DMS53 (cell line): ENCODE measurements at regions not wholly inside any gene's neighbourhood (a gene's known extent, or its start where the extent isn't known, plus 50 kb on each side); places are given as distances from the start of the nearest gene placed in this dataset.

Experiments
- DNase-seq: peaks from one replicate; lab custom pipeline; 2025; lab: John Stamatoyannopoulos, UW

DNA sequence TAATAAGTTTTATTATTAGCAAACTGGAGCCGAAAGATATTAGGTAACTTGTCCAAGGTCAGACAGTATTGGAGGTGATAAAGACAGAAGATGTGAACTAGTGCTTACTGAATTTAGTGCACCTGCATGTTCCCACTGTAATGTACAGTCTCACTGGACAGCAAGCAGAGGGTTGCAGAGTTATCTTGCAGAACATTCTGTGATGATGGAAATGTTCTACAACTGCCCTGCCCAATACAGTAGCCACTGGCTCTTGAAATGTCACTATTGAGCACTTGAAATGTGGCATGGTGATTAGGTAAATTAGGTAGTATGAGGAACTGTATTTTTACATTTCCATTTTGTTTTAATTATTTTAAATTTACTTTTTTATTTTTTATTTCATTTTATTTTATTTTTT is 356.6 kb downstream of the EPHA4 start:
- no peak for DNase-seq

DNA sequence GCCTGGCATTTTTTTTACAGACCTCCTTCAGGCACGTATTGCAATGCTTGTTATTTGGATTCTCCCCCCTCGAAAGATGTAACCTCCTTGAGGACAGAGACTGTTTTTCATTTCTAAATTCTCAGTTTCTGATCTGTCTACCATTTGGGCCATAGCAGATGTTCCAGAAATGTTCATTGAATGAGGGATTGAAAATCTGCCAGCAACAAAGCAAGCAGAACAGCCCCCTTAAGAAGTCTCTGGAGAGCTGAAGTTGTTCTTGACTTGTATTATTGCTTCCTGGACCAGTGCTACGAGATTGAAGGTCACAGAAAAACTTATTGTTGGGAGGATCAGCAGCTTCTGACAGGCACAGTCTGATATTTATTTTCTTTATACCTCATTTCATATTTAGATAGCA is 355.5 kb downstream of the EPHA4 start:
- DNase-seq: no peak

DNA sequence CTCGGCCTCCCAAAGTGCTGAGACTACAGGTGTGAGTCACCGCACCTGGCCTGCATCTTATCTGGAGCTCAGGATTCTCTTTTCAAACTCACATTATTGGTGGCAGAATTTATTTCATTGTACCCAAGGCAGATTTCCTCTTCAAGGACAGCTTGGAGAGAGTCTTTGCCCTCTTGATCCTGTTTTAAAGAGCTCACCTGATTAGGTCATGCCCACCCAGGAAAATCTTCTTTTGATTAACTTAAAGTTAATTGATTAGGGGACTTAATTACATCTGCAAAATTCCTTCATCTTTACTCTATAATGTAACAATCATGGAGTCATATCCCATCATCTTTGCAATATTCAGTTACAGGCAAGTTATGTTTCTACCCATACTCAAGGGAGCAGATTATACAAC is 346.4 kb downstream of the EPHA4 start:
- no peak for DNase-seq

DNA sequence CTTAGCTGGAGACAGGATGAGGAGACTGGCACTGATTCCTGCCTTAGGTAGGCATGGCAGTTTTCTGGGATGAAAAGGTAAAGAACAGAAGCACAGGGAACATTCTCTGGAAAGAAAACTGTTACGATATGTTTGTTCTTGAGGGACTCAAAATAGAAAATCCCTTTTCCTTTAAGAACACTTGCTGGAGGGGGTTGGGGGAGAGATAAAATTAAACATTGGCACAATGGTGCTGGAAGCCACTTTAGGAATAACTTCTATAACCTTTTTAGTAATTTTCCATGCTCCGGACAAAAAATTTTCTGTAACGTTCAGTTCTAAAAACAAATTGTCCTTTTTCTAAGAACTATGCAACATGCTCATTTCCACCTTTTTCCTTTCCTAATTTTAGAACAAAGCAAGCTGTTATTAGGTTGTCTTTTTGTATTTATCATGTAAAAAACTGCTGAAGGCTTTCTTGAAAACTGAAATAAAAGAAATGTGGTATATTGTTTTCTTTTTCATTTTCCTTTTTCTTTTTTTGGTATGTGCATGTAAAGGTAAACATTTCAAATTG is 343.8 kb downstream of the EPHA4 start:
- no peak for DNase-seq

DNA sequence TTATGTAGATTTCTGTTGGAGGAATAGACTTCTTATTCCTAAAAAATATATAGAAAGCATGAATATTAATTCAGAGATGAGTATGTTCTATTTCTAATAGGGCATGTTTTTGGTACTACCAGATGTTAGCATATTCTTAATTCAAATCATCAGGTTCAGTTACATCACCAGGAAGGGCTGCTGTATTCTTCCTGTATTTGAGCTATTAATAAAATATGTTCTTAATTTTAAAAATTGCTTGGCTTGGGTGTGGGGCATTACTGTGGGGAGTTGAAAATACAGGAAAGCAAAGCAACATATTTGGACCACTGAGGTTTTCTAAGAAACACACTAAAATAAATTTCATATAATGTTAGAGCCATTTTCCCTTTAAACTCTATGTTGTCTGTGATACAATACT is 343.0 kb downstream of the EPHA4 start:
- DNase-seq: no peak

DNA sequence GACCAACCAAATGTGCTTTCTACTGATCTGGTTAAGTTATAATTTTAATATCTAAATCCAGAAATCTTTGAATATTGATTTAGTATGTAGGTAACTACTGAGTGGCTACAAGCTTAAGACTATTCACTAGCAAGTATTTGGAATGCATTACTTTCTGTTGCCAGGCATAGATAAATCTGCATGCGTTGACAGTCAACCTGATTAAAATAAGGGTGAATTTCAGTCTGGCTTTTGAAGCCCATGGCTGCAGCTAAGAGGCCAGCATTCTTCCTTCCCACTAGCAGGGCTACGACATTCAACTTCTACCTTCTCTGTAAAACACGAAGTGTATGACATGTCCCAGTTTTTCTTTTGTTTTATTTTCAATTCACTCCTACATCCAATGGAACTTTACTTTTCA is 340.6 kb downstream of the EPHA4 start:
- DNase-seq: no peak

DNA sequence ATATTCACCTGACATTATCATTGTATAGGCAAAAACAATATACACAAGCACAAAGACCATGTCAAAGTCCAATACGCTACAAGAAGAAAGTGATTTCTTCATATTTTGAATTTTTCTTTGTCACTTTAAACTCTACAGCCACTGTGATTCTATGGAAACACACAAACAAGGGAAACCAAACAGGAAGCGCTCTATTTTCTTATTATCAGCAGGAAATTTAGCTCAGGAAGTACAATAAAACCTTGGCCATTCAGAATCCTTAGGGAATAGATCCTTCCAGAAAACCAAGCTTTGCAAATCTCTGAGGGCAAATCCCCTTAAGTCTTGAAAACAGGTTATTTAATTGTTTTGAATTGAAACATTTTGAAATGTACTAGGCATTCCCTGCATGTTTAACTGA is 336.2 kb downstream of the EPHA4 start:
- no peak for DNase-seq

DNA sequence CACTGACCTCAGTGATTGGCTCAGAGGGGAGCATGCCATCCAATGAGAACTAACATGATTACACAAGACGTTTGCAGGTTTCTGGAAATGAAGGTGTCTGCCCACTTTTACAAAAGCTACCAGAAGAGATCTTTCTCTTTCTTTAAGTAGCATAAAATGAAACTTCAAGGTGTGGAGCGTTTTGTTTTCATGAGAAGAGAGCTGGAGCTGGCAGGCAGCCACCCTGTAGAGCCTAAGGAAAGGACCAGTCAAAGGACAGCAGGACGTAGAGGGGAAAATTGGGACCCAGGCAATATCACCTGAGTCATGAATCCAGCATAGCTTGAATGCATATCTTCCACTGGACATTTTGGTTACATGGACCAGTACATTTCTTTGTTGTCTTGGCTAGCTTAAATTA is 331.0 kb downstream of the EPHA4 start:
- no peak for DNase-seq

DNA sequence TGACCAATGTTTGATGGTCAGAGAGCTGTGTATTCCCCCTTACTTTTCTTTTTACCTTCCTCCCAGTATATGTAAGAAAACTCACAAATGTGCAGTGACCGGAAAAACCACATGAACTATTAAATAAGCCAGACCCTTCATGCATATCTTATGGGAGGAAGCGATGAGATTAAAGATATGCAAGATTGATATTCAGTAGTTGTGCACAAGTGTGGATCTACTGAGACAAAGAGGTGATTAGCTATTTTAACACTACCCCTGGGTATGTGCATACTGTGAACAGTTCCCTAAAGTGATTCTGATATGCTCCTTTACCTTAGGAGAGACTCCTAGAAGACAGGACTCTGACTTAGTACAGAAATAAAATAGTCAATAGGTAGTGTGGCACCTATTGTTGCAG is 328.3 kb downstream of the EPHA4 start:
- DNase-seq: no peak

DNA sequence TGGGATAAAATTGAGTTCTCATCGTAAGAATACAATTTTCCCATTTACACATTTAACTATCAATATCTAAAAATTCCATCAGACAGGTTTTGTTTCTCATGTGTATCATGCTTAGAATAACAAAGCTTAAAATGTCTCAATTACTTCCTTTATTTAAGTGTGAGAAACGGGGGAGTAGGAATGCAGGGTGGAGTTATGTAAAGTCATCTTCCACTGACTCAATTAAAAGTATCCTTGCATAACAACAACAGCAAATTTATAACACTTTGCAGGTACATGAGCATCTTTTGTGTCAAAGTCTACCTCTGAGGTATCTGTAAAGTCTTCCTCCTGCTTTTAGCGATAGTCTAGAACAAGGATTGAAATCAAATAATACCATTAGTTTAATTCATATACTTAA is 327.1 kb downstream of the EPHA4 start:
- DNase-seq: no peak

DNA sequence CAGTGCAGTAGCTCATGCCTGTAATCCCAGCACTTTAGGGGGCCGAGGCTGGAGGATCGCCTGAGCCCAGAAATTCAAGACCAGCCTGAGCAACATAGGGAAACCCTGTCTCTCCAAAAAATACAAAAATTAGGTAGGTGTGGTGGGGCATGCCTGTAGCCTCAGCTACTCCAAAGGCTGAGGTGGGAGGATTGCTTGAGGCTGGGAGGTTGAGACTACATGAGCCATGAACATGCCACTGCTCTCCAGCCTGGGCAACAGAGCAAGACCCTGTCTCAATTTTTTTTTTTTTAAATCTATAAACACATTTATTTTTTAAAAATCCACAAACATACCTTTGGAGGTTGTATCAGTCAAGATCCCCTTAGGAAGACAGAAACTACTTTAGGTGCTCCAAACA is 326.3 kb downstream of the EPHA4 start:
- no peak for DNase-seq

DNA sequence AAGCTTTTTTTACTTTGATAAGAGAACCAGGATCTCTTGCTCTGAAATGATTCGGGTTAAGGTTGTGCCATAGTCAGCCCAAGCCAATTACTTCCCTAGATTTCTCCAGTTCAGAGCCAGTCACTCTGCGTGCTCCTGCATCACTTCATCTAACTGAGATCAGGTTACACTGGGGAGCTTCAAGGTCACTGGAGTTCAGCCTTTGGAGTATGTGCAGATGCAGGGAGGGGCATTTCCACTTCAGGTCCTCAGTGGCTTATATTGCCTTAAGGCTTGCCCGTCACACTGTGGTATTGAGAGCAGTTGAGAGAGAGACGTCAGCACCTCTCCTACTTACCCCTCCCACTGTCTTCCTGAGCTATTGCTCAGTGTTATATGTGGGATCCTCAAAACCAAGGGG is 317.8 kb downstream of the EPHA4 start:
- DNase-seq: peak; percentile 67

DNA sequence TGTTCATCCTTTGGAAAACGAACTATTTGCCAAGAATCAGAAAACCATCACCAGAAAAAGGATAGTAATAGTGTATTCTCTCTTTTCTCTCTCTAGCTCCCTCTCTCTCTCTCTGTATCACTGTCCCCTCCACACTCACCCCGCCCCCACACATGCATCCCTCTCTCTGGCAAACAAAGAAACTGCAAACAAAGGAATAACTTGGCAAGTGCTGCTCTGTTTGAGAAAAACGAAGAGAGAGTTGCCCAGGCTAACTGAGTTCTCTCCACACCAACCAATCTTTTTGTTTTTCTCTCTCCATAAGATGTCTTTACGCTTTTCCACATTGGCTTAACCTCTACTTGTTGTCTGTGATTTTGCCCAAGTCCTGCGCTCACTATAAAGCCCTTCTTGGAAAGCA is 316.2 kb downstream of the EPHA4 start:
- peak; percentile 29 for DNase-seq

DNA sequence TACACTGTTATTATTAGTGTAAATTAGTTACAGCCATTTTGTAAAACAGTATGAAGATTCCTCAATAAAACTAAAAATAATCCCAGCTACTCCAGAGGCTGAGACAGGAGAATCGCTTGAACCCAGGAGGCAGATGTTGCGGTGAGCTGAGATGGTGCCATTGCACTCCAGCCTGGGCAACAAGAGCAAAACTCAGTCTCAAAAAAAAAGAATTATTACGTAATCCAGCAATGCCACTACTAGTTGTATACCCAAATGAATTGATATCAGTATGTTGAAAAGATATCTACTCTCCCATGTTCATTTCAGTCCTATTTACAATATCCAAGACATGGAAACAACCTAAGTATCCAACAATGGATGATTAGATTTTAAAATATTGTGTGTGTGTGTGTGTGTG is 313.6 kb downstream of the EPHA4 start:
- DNase-seq: no peak

DNA sequence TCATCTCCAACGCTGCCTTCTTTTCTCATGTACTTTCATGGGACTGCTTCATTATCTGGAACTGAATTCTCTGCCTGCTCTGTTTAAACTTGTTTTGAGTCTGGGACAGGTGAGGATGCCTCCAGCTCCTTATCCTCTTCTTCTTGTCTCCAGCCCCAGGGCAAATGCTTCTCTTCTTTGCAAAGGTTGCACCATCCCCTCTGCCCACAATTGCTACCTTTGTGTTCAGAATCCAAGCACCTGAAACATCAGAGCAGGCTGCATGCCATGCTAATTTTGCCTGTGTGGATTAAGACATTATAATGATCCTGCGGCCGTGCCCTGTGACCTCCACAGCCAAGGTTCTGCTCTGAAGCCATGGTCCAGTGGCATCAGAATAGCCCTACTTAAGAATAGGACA is 309.5 kb downstream of the EPHA4 start:
- no peak for DNase-seq

DNA sequence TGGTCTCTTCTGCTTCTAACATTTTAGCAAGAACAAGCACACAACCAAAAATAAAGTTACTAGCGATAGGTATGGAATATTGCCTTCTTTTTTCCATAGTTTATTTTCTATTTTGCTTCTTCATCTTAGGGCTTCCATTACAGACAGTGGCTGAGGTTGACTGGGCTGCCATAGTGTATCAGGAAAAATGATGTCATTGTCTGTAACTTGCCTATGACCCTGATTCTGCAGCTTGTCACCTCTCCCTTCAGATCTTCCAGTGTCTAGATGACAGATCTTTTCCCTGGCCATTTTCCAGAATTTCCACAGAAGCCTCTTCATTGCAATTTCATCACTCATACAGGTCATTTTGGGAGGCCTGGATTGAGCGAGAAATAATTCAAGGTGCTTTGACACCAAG is 308.5 kb downstream of the EPHA4 start:
- DNase-seq: no peak

DNA sequence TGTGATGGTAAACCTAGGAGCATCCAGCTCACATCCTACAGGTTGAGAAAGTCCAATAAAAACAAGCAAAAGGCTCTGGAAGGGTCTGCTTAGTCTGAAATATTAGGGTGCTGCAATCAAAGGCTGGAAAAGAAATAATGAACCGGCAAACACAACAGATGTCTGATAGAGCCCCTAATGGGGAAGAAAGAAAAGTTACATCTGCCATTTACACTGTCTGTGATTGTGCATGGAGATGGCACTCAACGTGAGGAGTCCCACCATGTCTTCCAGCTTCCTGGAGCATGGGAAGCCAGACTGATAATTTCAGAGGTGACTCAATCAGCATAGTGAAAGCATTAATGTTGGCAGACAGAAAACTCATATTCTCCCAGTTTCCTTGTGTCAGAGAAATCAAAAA is 307.8 kb downstream of the EPHA4 start:
- no peak for DNase-seq

DNA sequence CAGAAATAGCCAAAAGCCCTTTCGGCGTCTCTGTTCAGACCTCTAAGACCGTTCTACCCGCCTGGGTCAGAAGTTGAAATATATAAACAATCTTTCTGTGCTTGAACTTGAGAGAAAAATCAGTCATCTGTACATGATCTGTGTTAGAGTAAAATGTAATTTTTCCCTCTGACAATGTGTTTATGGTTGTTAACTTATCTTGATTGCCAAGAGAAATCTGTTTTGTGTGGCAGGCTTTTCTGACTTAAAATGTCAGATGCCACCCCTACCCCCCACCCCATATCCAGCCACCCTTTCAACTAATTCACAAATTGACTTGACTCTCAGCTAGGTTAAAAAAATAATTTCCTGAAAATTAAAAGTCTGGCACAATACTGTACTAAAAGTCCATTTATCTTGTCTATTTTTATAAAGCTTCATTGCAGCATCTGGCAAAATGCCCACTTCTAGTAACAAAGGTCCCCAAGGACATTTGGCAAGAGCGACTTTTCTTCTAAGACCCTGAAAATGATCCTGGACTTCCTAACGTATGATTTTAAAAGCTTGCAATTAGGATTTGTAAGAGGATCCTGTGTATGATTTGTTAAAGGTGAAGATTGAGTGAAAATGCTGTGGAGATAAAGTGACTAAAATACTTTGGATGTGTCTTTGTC is 304.2 kb downstream of the EPHA4 start:
- no peak for DNase-seq

DNA sequence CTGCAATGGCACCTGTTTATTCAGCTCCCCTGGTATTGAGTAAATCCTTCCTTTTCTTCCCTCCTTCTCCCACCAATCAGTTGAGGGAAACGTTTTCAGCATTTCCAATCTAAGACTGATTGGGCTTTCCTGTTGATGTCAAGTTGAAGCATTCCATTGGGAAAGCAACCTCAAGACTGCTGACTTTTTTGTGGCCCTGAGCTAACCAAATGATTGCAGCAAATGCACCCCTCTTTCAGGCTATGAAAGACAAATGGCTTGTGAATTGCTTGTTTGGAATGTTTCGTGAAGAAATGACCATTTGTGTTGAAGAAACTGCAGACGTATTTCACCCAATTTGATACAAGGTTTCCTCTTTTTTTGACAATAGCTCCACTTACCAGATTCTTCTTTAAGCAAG is 303.5 kb downstream of the EPHA4 start:
- no peak for DNase-seq

DNA sequence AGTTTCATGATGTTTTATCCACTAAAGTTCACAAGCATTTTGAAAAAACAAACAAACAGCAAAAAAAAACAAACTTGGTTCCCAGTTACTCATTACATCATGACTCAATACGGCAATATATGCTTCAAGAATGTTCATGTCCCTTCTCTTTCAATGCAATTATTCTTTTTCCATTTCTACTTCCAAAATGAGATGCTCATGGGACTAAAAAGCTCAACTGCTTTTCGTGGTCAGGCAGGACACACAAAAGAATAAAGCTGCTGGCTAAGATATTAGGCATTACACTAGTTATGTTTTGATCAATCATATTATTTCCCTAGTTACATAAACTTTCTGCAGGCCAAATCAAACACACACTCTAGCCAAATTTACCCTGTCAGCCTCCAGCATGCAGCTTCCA is 301.3 kb downstream of the EPHA4 start:
- DNase-seq: no peak

DNA sequence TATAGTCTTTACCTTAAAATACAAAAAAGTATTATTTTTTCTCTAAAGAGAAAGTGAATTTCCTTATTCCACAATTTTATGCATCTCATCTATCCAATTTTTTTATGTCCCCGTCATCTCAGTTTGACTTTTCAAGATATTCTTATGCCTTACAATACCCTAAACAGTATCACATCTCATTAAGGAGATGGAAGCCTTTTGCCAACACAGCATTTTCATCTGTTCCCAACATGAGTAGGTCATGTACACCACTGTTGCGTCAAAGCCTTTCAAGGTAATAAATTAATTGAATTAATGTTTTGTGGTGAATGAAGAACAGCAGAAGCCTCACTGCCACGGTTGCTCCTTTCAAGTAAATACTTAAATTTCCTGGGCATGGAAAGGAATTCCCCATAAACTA is 299.4 kb downstream of the EPHA4 start:
- no peak for DNase-seq

DNA sequence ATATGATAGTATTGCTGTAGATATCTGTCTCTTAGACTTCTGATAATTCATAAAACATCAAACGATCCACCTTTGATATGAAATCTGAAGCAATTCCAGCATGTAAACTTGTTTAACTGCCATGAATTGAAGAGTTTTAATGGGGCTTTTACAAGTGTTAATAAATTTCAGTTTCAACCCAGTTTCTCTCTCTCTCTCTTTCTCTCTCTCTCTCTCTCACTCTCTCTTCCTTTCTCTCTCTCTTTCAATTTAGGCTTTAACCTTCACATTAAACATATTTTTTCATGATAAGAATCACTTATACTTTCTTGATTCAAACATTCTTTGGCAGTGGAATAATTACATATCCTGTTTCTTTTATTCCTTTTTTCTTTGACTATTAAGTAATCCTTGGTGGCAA is 296.1 kb downstream of the EPHA4 start:
- no peak for DNase-seq

DNA sequence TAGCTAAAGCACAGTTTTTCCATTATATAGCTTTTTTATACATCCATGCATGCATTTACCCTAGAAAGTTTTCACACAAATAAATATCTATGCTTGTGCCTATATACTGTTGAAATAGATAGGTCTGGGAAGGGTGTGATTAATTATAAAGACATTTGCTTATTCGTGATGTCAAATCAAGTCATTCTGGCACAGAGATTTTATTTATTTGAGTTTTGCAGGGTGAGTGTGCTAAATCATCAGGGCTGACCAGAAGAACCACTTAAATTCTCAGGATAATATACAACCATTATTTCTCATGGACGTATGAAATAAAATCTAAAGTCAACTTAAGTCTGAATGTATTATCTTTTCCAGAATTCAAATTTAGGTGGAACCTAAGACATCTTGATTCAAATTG is 295.5 kb downstream of the EPHA4 start:
- no peak for DNase-seq

DNA sequence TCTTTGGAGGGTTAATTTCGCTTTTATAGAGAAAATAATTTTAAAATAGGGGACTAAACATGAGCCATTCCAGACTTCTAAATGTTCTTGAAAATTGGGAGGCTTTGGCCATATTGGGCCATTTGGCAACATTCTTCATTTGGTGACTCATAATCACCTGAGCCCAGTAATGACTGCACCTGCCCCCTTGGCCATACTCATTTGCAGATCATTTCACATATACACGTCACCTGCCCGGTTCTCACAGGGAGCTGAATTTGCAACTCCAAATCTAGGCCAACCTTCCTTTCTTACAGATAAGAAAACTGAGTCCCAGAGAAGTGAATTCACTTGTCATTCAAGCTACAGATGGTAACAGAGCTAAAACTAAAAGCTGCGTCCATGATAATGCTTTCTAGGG is 289.7 kb downstream of the EPHA4 start:
- DNase-seq: peak; percentile 35
